ENCODE measurements at regions not wholly inside any gene's neighbourhood (a gene's known extent, or its start where the extent isn't known, plus 50 kb on each side); places are given as distances from the start of the nearest gene placed in this dataset.
"Not testable (repeated sequence)": the region's sequence is repeated elsewhere in the genome, so short reads cannot be mapped to it uniquely, and the experiment has no call there.

- peak overlapping the region in 1 of 4 donors; percentile 10 for H3K27ac ChIP-seq
- TF ChIP-seq CTCF (IDR thresholded peaks at IDR 0.05) (no peak), POLR2A (IDR thresholded peaks at IDR 0.05) (no peak)
- intact Hi-C loops (cut with DNase I), result no loop called here
- H3K27me3 ChIP-seq, result no peaks in the 10 kb centered on the region
- no peak overlapping the region for H3K4me3 ChIP-seq
- H3K4me1 ChIP-seq, result no peaks in the 10 kb centered on the region
- DNase-seq, result no peak
- H3K9me3 ChIP-seq, result no peaks in the 10 kb centered on the region
- 70 to 78% methylated on average over 8 of the region's 8 CpGs for WGBS, 2 donors
- no peak for ATAC-seq
- H3K36me3 ChIP-seq (replicated peaks in 1 of 2; ENCODE audit: insufficient read depth in 1 of 2, low read depth in 2 of 2), result no peaks in the 10 kb centered on the region
Measured at GRCh38 chr17:31721291-31722025, 137.6 kb downstream of the COPRS start.

- H3K4me3 ChIP-seq; H3K4me1 ChIP-seq; H3K27ac ChIP-seq; H3K36me3 ChIP-seq (replicated peaks in 1 of 2; ENCODE audit: insufficient read depth in 1 of 2, low read depth in 2 of 2); DNase-seq; ATAC-seq; H3K27me3 ChIP-seq; intact Hi-C loops (cut with DNase I); H3K9me3 ChIP-seq: not testable (repeated sequence)
- 88 to 90% methylated on average over 6 of the region's 6 CpGs for WGBS, 2 donors
Measured at GRCh38 chr17:31717251-31717650, 141.8 kb downstream of the COPRS start.

GRCh38 chr17:31715446-31715845 lies 143.6 kb downstream of the COPRS start:
- ATAC-seq (no peak), DNase-seq (peak in 1 of 4 donors; percentile 20)
- no peaks in the 10 kb centered on the region for H3K9me3 ChIP-seq
- no peaks in the 10 kb centered on the region for H3K4me1 ChIP-seq
- no peak overlapping the region for H3K4me3 ChIP-seq
- WGBS, 2 donors, result 81 to 93% methylated on average over 5 of the region's 5 CpGs
- no peak overlapping the region for H3K27ac ChIP-seq
- intact Hi-C loops (cut with DNase I), result no loop called here
- H3K27me3 ChIP-seq, result no peaks in the 10 kb centered on the region
- H3K36me3 ChIP-seq (replicated peaks in 1 of 2; ENCODE audit: insufficient read depth in 1 of 2, low read depth in 2 of 2), result no peaks in the 10 kb centered on the region
- no peak for TF ChIP-seq CTCF (IDR thresholded peaks at IDR 0.05)
- TF ChIP-seq POLR2A (IDR thresholded peaks at IDR 0.05), result no peak

- H3K4me1 ChIP-seq, result no peaks in the 10 kb centered on the region
- ATAC-seq (no peak), DNase-seq (no peak)
- intact Hi-C loops (cut with DNase I), result no loop called here
- H3K4me3 ChIP-seq, result no peak overlapping the region
- TF ChIP-seq CTCF (IDR thresholded peaks at IDR 0.05), result no peak
- no peak for TF ChIP-seq POLR2A (IDR thresholded peaks at IDR 0.05)
- no peaks in the 10 kb centered on the region for H3K27me3 ChIP-seq
- WGBS, 2 donors, result 71 to 75% methylated on average over 10 of the region's 10 CpGs
- H3K36me3 ChIP-seq (replicated peaks in 1 of 2; ENCODE audit: insufficient read depth in 1 of 2, low read depth in 2 of 2), result no peaks in the 10 kb centered on the region
- H3K27ac ChIP-seq, result no peak overlapping the region
- no peaks in the 10 kb centered on the region for H3K9me3 ChIP-seq
Measured at GRCh38 chr17:31704483-31704882, 154.6 kb downstream of the COPRS start.

GRCh38 chr17:31702041-31702440 lies 157.0 kb downstream of the COPRS start:
- Histone ChIP-seq H3K4me1 (peaks cover under 1% of the 10 kb centered on the region), H3K36me3 (replicated peaks in 1 of 2; ENCODE audit: insufficient read depth in 1 of 2, low read depth in 2 of 2) (no peaks in the 10 kb centered on the region), H3K4me3 (no peak overlapping the region), H3K27ac (no peak overlapping the region), H3K9me3 (no peaks in the 10 kb centered on the region), H3K27me3 (no peaks in the 10 kb centered on the region)
- TF ChIP-seq POLR2A (IDR thresholded peaks at IDR 0.05) (no peak), CTCF (IDR thresholded peaks at IDR 0.05) (no peak)
- DNase-seq (no peak), ATAC-seq (no peak)
- intact Hi-C loops (cut with DNase I), result no loop called here
- 69 to 76% methylated on average over 3 of the region's 3 CpGs for whole genome bisulfite sequencing, 2 donors
